Loucy (cell line): ENCODE measurements at regions not wholly inside any gene's neighbourhood (a gene's known extent, or its start where the extent isn't known, plus 50 kb on each side); places are given as distances from the start of the nearest gene placed in this dataset.

Experiments used
- H2AFZ ChIP-seq: fragments of 200-600 bp; sonication (generic); 2 replicates; pipeline ENCODE4 v1.6.0; 2016; ENCODE audit warnings: antibody characterized with exemption, mild to moderate bottlenecking, low read length, moderate library complexity
- H3F3A ChIP-seq: fragments of 200-600 bp; 2 replicates; pipeline ENCODE4 v1.6.0; 2016; ENCODE audit warnings: antibody characterized with exemption, low read depth, mild to moderate bottlenecking
- H3K27me3 ChIP-seq: fragments of 200-600 bp; sonication (generic); 2 replicates; pipeline ENCODE4 v1.6.1; 2014; ENCODE audit warnings: low read length, mild to moderate bottlenecking; ENCODE audit not compliant: insufficient read depth, poor library complexity, severe bottlenecking
- H3K36me3 ChIP-seq: fragments of 200-600 bp; sonication (generic); 2 replicates; pipeline ENCODE4 v1.6.1; 2016; ENCODE audit warnings: low read length; ENCODE audit not compliant: insufficient read depth
- H3K4me1 ChIP-seq: fragments of 200-600 bp; sonication (generic); 2 replicates; pipeline ENCODE4 v1.5.1; 2014; ENCODE audit warnings: low read length, mild to moderate bottlenecking; ENCODE audit not compliant: insufficient read depth, poor library complexity, severe bottlenecking
- H3K4me2 ChIP-seq: fragments of 200-600 bp; sonication (generic); 2 replicates; pipeline ENCODE4 v1.6.0; 2014; ENCODE audit warnings: antibody characterized with exemption, low read length, low read depth, mild to moderate bottlenecking; ENCODE audit not compliant: poor library complexity, severe bottlenecking
- H3K4me3 ChIP-seq: fragments of 200-600 bp; sonication (generic); 2 replicates; pipeline ENCODE4 v1.5.1; 2014; ENCODE audit warnings: low read length, mild to moderate bottlenecking, mixed read lengths; ENCODE audit not compliant: poor library complexity, severe bottlenecking
- H3K79me2 ChIP-seq: fragments of 200-600 bp; sonication (generic); 2 replicates; pipeline ENCODE4 v1.6.1; 2014; ENCODE audit warnings: low read length; ENCODE audit not compliant: insufficient read depth
- H3K9ac ChIP-seq: fragments of 200-600 bp; sonication (generic); 2 replicates; pipeline ENCODE4 v1.6.0; 2014; ENCODE audit warnings: mild to moderate bottlenecking, low read depth, low read length, moderate library complexity; ENCODE audit not compliant: poor library complexity, severe bottlenecking
- H3K9me2 ChIP-seq: fragments of 200-600 bp; sonication (generic); replicated peaks from 2 replicates; pipeline ENCODE4 v1.6.1; 2016; ENCODE audit warnings: low read depth, low read length, mixed read lengths
- H3K9me3 ChIP-seq: fragments of 200-600 bp; sonication (generic); 2 replicates; pipeline ENCODE4 v1.6.1; 2014; ENCODE audit warnings: mild to moderate bottlenecking, antibody characterized with exemption, low read length, low read depth; ENCODE audit not compliant: insufficient read depth
- H4K20me1 ChIP-seq: fragments of 200-600 bp; sonication (generic); 2 replicates; pipeline ENCODE4 v1.6.0; 2014; ENCODE audit warnings: antibody characterized with exemption, low read length, mild to moderate bottlenecking; ENCODE audit not compliant: insufficient read depth, poor library complexity, severe bottlenecking
- EZH2phosphoT487 ChIP-seq: fragments of 200-600 bp; IDR thresholded peaks from 2 replicates; pipeline ENCODE4 v1.6.1; 2018; ENCODE audit warnings: antibody characterized with exemption, mild to moderate bottlenecking, moderate library complexity, borderline replicate concordance
- TF ChIP-seq, protein P1 (sequence below): fragments of 200-600 bp; sonication (generic); conservative IDR thresholded peaks from 2 replicates; pipeline ENCODE4 v1.5.1; 2014; ENCODE audit warnings: mild to moderate bottlenecking, antibody characterized with exemption, low read length

DNA sequence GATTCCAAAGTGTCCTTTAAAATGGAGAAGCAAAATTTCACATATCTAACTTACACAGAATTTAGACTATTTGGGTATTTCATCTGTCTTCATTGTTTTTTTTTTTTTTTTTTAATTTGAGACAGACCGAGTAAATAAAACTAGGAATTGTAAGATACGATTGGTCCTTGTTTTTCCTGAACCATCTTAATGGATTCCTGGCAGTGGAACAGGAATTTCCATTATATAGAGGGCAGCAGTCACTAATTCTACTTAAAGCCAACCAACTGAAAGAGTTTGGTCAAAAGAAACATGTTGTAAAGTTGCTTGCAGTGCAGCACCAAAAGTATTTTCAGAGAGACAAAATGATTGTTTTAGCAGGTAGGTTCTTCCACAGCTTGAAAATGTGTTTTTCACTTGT is 72.5 kb upstream of the HGF start:
- Histone ChIP-seq H3K4me3 (no peak overlapping the region), H2AFZ (no peak overlapping the region), H3K4me2 (no peak overlapping the region), H3K27me3 (no peaks in the 10 kb centered on the region), H3K9ac (no peak overlapping the region), H3K36me3 (no peaks in the 10 kb centered on the region), H3K4me1 (peaks cover 13% of the 10 kb centered on the region), H4K20me1 (no peaks in the 10 kb centered on the region), H3K79me2 (no peaks in the 10 kb centered on the region), H3K9me3 (no peaks in the 10 kb centered on the region), H3F3A (no peaks in the 10 kb centered on the region), H3K9me2 (no peaks in the 10 kb centered on the region)
- TF ChIP-seq, protein P1, sequence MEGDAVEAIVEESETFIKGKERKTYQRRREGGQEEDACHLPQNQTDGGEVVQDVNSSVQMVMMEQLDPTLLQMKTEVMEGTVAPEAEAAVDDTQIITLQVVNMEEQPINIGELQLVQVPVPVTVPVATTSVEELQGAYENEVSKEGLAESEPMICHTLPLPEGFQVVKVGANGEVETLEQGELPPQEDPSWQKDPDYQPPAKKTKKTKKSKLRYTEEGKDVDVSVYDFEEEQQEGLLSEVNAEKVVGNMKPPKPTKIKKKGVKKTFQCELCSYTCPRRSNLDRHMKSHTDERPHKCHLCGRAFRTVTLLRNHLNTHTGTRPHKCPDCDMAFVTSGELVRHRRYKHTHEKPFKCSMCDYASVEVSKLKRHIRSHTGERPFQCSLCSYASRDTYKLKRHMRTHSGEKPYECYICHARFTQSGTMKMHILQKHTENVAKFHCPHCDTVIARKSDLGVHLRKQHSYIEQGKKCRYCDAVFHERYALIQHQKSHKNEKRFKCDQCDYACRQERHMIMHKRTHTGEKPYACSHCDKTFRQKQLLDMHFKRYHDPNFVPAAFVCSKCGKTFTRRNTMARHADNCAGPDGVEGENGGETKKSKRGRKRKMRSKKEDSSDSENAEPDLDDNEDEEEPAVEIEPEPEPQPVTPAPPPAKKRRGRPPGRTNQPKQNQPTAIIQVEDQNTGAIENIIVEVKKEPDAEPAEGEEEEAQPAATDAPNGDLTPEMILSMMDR, result no peak
- no peak for TF ChIP-seq EZH2phosphoT487

DNA sequence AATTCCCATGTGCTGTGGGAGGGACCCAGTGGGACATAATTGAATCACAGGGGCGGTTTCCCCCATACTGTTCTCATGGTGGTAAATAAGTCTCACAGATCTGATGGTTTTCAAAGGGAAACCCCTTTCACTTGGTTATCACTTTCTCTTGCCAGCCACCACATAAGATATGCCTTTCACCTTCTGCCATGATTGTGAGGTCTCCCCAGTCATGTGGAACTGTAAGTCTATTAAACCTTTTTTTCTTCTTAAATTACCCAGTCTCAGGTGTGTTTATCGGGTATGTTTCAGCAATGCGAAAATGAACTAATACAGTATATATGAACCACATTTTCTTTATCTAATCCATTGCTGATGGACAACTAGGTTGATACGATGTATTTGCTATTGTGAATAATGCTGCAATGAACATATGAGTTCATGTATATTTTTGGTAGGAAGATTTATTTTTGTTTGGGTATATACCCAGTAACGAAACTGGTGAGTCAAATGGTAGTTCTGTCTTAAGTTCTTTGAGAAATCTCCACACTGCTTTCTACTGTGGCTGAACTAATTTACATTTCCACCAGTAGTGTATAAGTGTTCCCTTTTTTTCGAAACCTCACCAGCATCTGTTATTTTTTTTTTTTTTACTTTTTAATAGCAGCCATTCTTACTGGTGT is 70.0 kb upstream of the HGF start:
- H3K9me3 ChIP-seq, result no peaks in the 10 kb centered on the region
- no peak overlapping the region for H3K4me2 ChIP-seq
- H3K4me3 ChIP-seq, result no peak overlapping the region
- TF ChIP-seq EZH2phosphoT487, result no peak
- TF ChIP-seq, protein P1, result no peak
- H3K79me2 ChIP-seq, result no peaks in the 10 kb centered on the region
- no peaks in the 10 kb centered on the region for H3K4me1 ChIP-seq
- H3K9ac ChIP-seq, result no peak overlapping the region
- H4K20me1 ChIP-seq, result no peaks in the 10 kb centered on the region
- H3K36me3 ChIP-seq, result no peaks in the 10 kb centered on the region
- H2AFZ ChIP-seq, result no peak overlapping the region
- no peaks in the 10 kb centered on the region for H3K27me3 ChIP-seq
- H3K9me2 ChIP-seq, result no peaks in the 10 kb centered on the region
- H3F3A ChIP-seq, result no peaks in the 10 kb centered on the region

DNA sequence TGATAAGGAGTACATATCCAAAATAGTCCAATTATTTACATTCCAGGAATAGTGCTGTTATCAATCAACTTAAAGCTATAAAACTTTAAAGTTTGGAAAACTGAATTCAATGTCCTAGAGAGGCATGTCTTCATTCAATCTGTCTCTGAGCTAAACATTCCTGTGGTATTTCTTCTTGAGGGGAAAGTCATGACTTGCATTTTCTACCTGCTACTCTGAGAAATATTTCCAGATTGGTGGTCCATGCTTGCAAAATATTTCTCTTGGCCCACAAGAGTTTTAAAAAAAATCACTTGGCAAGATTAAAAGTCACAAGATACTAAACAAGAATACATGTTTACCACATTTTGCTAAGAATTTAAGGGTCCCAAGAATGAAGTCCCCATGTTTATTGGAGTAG is 63.6 kb upstream of the HGF start:
- no peak overlapping the region for H3K9ac ChIP-seq
- no peak overlapping the region for H3K4me2 ChIP-seq
- H2AFZ ChIP-seq, result no peak overlapping the region
- H3K27me3 ChIP-seq, result no peaks in the 10 kb centered on the region
- no peaks in the 10 kb centered on the region for H3K9me2 ChIP-seq
- peaks cover 6% of the 10 kb centered on the region; the same call in 1 of the 2 replicates for H3K9me3 ChIP-seq
- H3K79me2 ChIP-seq, result no peaks in the 10 kb centered on the region
- peaks cover 3% of the 10 kb centered on the region for H3K4me1 ChIP-seq
- no peak overlapping the region for H3K4me3 ChIP-seq
- no peaks in the 10 kb centered on the region for H4K20me1 ChIP-seq
- no peaks in the 10 kb centered on the region for H3K36me3 ChIP-seq
- TF ChIP-seq EZH2phosphoT487, result no peak
- TF ChIP-seq, protein P1, result no peak
- H3F3A ChIP-seq, result no peaks in the 10 kb centered on the region
